ENCODE measurements at regions not wholly inside any gene's neighbourhood (a gene's known extent, or its start where the extent isn't known, plus 50 kb on each side); places are given as distances from the start of the nearest gene placed in this dataset.

DNA sequence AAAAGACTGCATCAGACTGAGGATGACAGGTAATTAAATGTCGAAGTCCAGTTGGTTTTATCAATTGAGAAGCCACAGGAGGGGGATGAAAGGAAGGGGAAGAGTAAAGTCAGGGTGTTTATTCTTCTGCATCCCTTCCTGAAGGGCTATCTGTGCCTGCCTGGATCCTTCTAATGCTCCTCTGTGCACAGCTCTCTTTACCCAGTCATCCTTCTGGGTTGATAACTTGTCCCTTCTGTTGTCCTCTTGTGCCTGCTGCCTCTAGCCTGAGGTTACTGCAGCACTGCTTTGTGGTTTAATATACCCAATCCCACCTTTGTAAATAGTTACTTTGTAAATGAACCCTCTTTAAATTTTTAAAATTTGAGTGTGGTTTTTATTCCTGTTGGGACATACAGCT lies 1127.3 kb downstream of the EPHA7 start:
- no peak overlapping the region for H3K14ac ChIP-seq (ENCODE audit: insufficient read depth, low read length)
- no peak overlapping the region for H2AK5ac ChIP-seq (ENCODE audit: insufficient read length, low read length)
- no peak overlapping the region for H4K5ac ChIP-seq (ENCODE audit: insufficient read length, low read depth, low read length)
- no peaks in the 10 kb centered on the region for H3K23me2 ChIP-seq (ENCODE audit: insufficient read length, low read depth, low read length, poor library complexity, severe bottlenecking)
- H2BK15ac ChIP-seq (ENCODE audit: low read depth, low read length) = no peak overlapping the region
- Mint-ChIP-seq H3K27me3 (ENCODE audit: low read depth) (no peaks in the 10 kb centered on the region), H3K4me3 (no peak overlapping the region), H3K27ac (no peak overlapping the region), H3K36me3 (ENCODE audit: insufficient read depth in 1 of 3, low read depth in 3 of 3) (no peaks in the 10 kb centered on the region), H3K9me3 (no peaks in the 10 kb centered on the region; a peak in 1 of 5 replicates), H3K4me1 (no peaks in the 10 kb centered on the region)
- H3K4ac ChIP-seq (ENCODE audit: low read depth, low read length) = no peak overlapping the region
- WGBS (ENCODE audit: extremely low coverage, insufficient read length, low lambda C conversion rate) = no CpG with 5 or more reads among the region's 1 CpG
- no peak overlapping the region for H2BK5ac ChIP-seq (ENCODE audit: insufficient read length, low read length)
- H3K27ac ChIP-seq (ENCODE audit: insufficient read length, low read depth, low read length) = no peak overlapping the region
- no peak overlapping the region for H2BK120ac ChIP-seq (ENCODE audit: low read depth, low read length, poor library complexity, severe bottlenecking)
- H3K9ac ChIP-seq (ENCODE audit: extremely low read depth, insufficient read length, low read length) = no peak overlapping the region
- H4K20me1 ChIP-seq (ENCODE audit: control insufficient read depth, insufficient read depth, insufficient read length) = no peaks in the 10 kb centered on the region
- H4K8ac ChIP-seq (replicated peaks; ENCODE audit: insufficient read length, low read depth, low read length) = no peak overlapping the region
- H3K27me3 ChIP-seq (ENCODE audit: insufficient read depth, low read length) = no peaks in the 10 kb centered on the region
- H3K9me3 ChIP-seq (ENCODE audit: control insufficient read depth, low read depth, low read length) = no peaks in the 10 kb centered on the region
- no peak overlapping the region for H3T11ph ChIP-seq (ENCODE audit: low read length)
- H3K79me2 ChIP-seq (ENCODE audit: insufficient read depth, low read length) = no peaks in the 10 kb centered on the region
- H3K23ac ChIP-seq (ENCODE audit: insufficient read length, low read depth, low read length) = no peak overlapping the region
- H3K4me1 ChIP-seq (ENCODE audit: insufficient read depth, low read length) = no peaks in the 10 kb centered on the region
- H3K79me1 ChIP-seq (ENCODE audit: insufficient read depth, low read depth, low read length, poor library complexity, severe bottlenecking) = no peaks in the 10 kb centered on the region
- H2AFZ ChIP-seq (ENCODE audit: low read length) = no peak overlapping the region
- DNase-seq = no peak
- TF ChIP-seq, protein P1, sequence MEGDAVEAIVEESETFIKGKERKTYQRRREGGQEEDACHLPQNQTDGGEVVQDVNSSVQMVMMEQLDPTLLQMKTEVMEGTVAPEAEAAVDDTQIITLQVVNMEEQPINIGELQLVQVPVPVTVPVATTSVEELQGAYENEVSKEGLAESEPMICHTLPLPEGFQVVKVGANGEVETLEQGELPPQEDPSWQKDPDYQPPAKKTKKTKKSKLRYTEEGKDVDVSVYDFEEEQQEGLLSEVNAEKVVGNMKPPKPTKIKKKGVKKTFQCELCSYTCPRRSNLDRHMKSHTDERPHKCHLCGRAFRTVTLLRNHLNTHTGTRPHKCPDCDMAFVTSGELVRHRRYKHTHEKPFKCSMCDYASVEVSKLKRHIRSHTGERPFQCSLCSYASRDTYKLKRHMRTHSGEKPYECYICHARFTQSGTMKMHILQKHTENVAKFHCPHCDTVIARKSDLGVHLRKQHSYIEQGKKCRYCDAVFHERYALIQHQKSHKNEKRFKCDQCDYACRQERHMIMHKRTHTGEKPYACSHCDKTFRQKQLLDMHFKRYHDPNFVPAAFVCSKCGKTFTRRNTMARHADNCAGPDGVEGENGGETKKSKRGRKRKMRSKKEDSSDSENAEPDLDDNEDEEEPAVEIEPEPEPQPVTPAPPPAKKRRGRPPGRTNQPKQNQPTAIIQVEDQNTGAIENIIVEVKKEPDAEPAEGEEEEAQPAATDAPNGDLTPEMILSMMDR (conservative IDR thresholded peaks at IDR 0.05) = no peak
- no peak overlapping the region for H2BK20ac ChIP-seq (ENCODE audit: low read depth, low read length, poor library complexity, severe bottlenecking)
- H2BK12ac ChIP-seq (ENCODE audit: insufficient read length, low read depth, low read length) = no peak overlapping the region
- no peak overlapping the region for H3K56ac ChIP-seq (ENCODE audit: insufficient read length, low read depth, low read length)
- H4K91ac ChIP-seq (ENCODE audit: insufficient read length, low read depth, low read length) = no peak overlapping the region
- no peak overlapping the region for H3K4me2 ChIP-seq (ENCODE audit: insufficient read depth, insufficient read length, low read length)
- H3K18ac ChIP-seq (ENCODE audit: insufficient read length, low read depth, low read length) = no peak overlapping the region

Data from H9 (cell line).